ENCODE measurements at regions not wholly inside any gene's neighbourhood (a gene's known extent, or its start where the extent isn't known, plus 50 kb on each side); places are given as distances from the start of the nearest gene placed in this dataset.

GRCh38 chr18:24897461-24897860 lies 437.0 kb downstream of the HRH4 start:
- intact Hi-C loops (cut with micrococcal nuclease; ENCODE audit: unreplicated experiment): no loop called here
- H3K4me3 Mint-ChIP-seq (ENCODE audit: low read depth, unreplicated experiment): no peak overlapping the region
- peaks cover 66% of the 10 kb centered on the region for H3K27me3 Mint-ChIP-seq (ENCODE audit: unreplicated experiment)
- DNase-seq: no peak
- no peaks in the 10 kb centered on the region for H3K4me1 Mint-ChIP-seq (ENCODE audit: low read depth, unreplicated experiment)
- no peak for TF ChIP-seq CTCF (IDR thresholded peaks at IDR 0.05; ENCODE audit: unreplicated experiment)
- peaks cover 7% of the 10 kb centered on the region for H3K9me3 Mint-ChIP-seq (ENCODE audit: low read depth, unreplicated experiment)
- no TSS peak for BruUV-seq (replicated peaks)
- H3K36me3 Mint-ChIP-seq (ENCODE audit: insufficient read depth, unreplicated experiment): no peaks in the 10 kb centered on the region
- CTCF ChIA-PET: interaction anchor here (0.7 kb wide), 1 partner anchor 798 kb away, joined by 4 read pairs; no protein-coding TSS in a partner anchor
- H3K27ac Mint-ChIP-seq (ENCODE audit: unreplicated experiment): no peak overlapping the region

GRCh38 chr18:24910221-24910620 lies 441.7 kb downstream of the ZNF521 start:
- CTCF ChIA-PET: no interaction called here
- Mint-ChIP-seq H3K9me3 (ENCODE audit: low read depth, unreplicated experiment) (peaks cover 4% of the 10 kb centered on the region), H3K27me3 (ENCODE audit: unreplicated experiment) (peaks cover 73% of the 10 kb centered on the region), H3K4me1 (ENCODE audit: low read depth, unreplicated experiment) (peaks cover 6% of the 10 kb centered on the region), H3K27ac (ENCODE audit: unreplicated experiment) (no peak overlapping the region), H3K36me3 (ENCODE audit: insufficient read depth, unreplicated experiment) (no peaks in the 10 kb centered on the region), H3K4me3 (ENCODE audit: low read depth, unreplicated experiment) (no peak overlapping the region)
- DNase-seq: no peak
- BruUV-seq (replicated peaks): no TSS peak
- no peak for TF ChIP-seq CTCF (IDR thresholded peaks at IDR 0.05; ENCODE audit: unreplicated experiment)
- intact Hi-C loops (cut with micrococcal nuclease; ENCODE audit: unreplicated experiment): no loop called here

- CTCF ChIA-PET: no interaction called here
- H3K9me3 Mint-ChIP-seq (ENCODE audit: low read depth, unreplicated experiment): no peaks in the 10 kb centered on the region
- H3K27me3 Mint-ChIP-seq (ENCODE audit: unreplicated experiment): peaks cover 91% of the 10 kb centered on the region
- no TSS peak for BruUV-seq (replicated peaks)
- no peak overlapping the region for H3K4me3 Mint-ChIP-seq (ENCODE audit: low read depth, unreplicated experiment)
- no peaks in the 10 kb centered on the region for H3K36me3 Mint-ChIP-seq (ENCODE audit: insufficient read depth, unreplicated experiment)
- DNase-seq: no peak
- H3K4me1 Mint-ChIP-seq (ENCODE audit: low read depth, unreplicated experiment): peaks cover 6% of the 10 kb centered on the region
- intact Hi-C loops (cut with micrococcal nuclease; ENCODE audit: unreplicated experiment): no loop called here
- TF ChIP-seq CTCF (IDR thresholded peaks at IDR 0.05; ENCODE audit: unreplicated experiment): no peak
- no peak overlapping the region for H3K27ac Mint-ChIP-seq (ENCODE audit: unreplicated experiment)
These were observed 438.3 kb downstream of the ZNF521 start for GRCh38 chr18:24913507-24914170.

GRCh38 chr18:24914171-24914525 lies 437.8 kb downstream of the ZNF521 start:
- CTCF ChIA-PET: no interaction called here
- DNase-seq: no peak
- TF ChIP-seq CTCF (IDR thresholded peaks at IDR 0.05; ENCODE audit: unreplicated experiment): no peak
- Mint-ChIP-seq H3K4me1 (ENCODE audit: low read depth, unreplicated experiment) (peaks cover 6% of the 10 kb centered on the region), H3K36me3 (ENCODE audit: insufficient read depth, unreplicated experiment) (no peaks in the 10 kb centered on the region), H3K27ac (ENCODE audit: unreplicated experiment) (no peak overlapping the region), H3K4me3 (ENCODE audit: low read depth, unreplicated experiment) (no peak overlapping the region), H3K27me3 (ENCODE audit: unreplicated experiment) (peaks cover 92% of the 10 kb centered on the region), H3K9me3 (ENCODE audit: low read depth, unreplicated experiment) (no peaks in the 10 kb centered on the region)
- no TSS peak for BruUV-seq (replicated peaks)
- intact Hi-C loops (cut with micrococcal nuclease; ENCODE audit: unreplicated experiment): no loop called here
